22Rv1 (cell line): ENCODE measurements at regions not wholly inside any gene's neighbourhood (a gene's known extent, or its start where the extent isn't known, plus 50 kb on each side); places are given as distances from the start of the nearest gene placed in this dataset.

Experiments used
- CTCF ChIP-seq: fragments of 450-650 bp; IDR thresholded peaks from 2 replicates; pipeline ENCODE4 v1.5.1; 2017; ENCODE audit warnings: mild to moderate bottlenecking
- ZFX ChIP-seq: fragments of 450-650 bp; IDR thresholded peaks from 2 replicates; pipeline ENCODE4 v1.6.1; 2017; ENCODE audit warnings: antibody characterized with exemption, borderline replicate concordance

- TF ChIP-seq CTCF: no peak
- TF ChIP-seq ZFX: no peak
Measured at GRCh38 chr20:4521170-4521968, 164.9 kb upstream of the PRNP start.
